AG08396 (cell line): ENCODE measurements at regions not wholly inside any gene's neighbourhood (a gene's known extent, or its start where the extent isn't known, plus 50 kb on each side); places are given as distances from the start of the nearest gene placed in this dataset.

Source experiments
- DNase-seq: peaks from one replicate; pipeline ENCODE4 v3.0.0; 2012; ENCODE audit warnings: low spot score, mixed read lengths

DNA sequence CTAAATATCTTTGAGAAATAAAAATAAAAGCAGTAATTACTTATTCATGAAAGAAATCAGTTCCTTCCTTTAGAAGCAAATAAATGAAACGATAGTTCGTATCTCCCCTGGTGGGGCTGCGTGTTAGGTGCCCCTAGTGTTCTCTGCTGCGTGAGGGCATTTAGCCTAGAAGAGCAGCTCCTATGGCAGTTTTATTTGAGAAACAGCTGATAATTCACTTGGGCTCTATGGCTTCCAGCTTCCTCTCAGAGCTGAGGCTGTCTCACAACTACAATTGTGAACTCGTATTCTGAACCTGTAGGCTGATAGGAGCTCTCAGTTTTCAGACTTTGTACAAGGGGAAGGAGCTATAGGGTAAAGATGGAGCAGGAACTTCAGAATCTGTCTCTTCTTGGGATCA, 540.0 kb upstream of the MAP3K7 start:
- no peak for DNase-seq

DNA sequence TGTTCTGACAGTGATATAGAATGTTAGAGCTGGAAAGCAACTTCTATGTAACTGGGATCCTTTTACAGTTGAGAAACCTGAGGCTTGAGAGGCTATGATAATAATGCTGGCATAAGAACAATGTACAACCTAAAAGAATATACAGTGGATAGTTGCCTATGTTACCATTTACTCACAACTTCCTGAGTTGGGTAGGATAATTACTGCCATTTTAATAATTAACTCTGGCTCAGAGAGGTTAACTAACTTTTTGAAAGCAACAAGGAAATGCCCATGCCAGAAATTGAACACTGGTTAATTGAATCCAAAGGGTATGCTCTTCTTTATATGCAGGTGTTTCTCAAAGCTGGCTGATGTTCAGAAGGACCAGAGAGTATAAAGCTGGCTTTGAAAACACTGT, 530.7 kb upstream of the MAP3K7 start:
- DNase-seq = no peak

DNA sequence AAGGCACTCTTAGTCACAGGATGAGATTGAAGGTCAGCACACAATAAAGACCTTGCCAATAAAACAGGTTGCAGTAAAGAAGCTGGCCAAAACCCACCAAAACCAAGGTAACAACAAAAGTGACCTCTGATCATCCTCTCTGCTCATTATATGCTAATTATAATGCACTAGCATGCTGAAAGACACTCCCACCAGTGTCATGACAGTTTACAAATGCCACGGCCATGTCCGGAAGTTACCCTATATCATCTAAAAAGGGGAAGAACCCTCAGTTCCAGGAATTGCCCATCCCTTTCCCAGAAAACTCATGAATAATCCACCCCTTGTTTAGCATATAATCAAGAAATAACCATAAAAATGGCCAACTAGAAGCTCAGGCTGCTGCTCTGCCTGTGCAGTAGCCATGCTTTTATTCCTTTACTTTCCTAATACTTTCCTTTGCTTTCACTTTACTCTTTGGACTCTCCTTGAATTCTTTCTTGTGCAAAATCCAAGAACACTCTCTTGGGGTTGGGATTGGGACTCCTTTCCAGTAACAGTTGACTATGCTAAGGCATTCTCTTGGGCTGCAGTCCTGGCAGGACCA, 527.3 kb upstream of the MAP3K7 start:
- no peak for DNase-seq

DNA sequence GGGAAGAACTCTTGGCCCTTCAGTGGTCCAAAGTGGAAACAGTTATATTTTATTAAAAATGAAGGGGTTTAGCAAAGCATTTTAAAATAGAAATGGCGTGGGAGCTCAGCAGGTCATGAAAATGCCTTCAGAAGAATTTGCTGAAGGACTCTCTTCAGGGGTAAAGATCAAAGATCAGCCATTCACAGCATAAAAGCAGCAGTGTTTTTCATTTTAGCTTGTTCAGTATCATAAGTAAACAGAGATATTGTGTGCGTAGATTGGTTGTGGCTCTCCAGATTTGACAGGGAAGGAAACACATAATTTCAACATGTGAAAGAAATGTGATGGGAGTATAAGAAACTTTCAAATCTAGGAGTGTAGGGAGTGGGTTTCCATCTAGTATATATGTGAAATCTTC, 519.2 kb upstream of the MAP3K7 start:
- no peak for DNase-seq

DNA sequence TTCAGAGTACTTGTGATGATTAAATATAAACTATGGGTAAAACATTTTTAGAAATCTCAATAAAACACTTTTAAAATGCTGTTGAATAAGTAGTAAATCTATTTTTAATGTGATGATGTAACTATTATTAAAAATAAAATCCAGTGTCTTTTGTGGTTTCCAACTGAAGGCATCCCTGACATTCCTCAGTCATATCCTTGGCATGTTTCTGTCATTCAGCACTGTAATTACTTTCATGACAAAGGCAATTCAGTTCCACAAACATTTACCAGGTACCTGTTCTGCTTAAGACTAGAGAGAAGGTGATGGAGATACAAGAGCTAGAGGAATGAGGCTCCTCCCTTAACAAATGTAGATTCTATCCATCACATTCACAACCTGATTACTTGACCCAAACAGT, 518.7 kb upstream of the MAP3K7 start:
- no peak for DNase-seq

DNA sequence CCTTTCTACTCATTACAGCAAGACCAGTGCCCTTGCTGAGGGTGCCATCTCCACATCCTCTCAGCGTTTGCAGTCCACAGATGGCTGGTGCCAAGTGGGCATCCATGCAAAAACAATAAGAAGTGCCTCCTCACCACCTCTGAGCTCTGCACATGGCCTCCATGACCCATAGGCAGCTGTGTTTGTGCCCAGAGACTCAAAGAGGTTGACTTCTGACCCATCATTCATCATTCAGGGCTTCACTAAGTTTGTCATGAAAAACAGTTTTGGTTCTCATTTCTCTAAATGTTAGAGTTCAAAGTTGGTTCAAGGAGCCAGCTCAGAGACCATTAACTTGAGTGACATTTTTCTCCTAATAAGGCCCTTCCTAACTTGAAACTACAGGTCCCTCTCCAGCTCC, 512.6 kb upstream of the MAP3K7 start:
- DNase-seq = no peak

DNA sequence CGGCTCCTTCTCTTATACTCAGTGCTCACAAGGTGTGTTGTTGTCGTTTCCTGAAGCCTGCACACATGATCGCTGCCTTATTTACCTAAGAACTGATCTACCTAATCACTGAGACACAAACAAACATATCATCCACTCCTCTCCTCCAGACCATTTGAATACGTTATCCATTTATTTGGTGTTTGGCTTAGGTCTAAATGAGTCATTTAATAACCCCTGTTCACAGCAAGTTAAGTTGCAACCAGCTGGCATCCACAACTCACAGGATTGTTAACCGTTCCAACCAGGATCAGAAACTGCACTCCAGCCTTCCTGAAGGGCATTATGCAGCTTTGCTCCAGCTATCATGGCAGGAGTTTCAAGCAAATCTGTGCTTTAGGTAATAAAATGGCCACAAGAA, 511.1 kb upstream of the MAP3K7 start:
- no peak for DNase-seq

DNA sequence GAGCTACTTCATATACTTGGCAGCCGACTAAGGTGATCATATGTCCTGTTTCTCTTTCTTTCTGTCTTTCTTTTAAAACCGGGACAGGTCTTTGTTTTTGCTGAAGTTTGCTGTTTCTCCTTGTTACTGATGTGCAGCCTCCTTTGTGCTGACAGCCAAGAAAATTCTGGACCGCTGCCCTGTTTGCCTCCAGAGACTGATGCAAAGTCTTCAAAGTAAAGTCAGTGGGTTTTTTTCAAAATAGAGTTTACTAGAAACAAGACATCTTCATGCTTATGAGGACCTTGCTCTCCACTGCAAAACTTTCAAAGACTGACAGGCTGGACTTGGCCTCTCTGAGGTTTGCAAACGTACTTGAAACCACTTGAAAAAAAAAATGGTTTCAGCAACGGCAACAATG, 510.5 kb upstream of the MAP3K7 start:
- DNase-seq = no peak

DNA sequence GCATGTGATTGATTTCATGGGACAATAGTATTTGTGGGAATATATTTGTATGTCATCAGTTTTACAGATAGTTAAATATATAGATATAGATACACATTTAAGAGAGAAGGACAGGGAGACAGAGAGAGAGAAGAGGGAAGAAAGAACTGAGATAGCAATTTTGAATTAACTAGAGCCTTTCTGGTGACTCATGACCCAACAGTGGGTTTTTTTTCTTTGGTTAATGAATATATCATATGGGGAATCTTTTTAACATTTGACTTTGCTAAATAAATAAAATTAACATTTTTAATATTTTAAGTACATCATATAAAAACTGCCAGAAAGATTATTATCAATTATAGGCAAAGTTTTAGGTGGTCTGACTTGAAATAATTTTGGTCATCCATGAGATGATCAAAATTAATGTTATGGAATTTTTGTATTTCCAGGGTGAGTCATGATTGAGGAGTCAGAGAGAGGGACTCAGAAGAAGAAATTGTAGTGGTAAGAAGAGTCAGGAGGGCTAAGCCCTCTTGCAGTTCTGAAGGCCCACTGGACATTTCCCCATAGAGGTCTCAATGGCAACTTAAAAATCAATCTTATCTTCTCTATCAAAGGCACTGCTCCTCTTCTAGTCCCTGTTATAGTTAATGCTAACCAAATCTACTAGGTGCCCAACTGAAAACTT, 508.1 kb upstream of the MAP3K7 start:
- no peak for DNase-seq

DNA sequence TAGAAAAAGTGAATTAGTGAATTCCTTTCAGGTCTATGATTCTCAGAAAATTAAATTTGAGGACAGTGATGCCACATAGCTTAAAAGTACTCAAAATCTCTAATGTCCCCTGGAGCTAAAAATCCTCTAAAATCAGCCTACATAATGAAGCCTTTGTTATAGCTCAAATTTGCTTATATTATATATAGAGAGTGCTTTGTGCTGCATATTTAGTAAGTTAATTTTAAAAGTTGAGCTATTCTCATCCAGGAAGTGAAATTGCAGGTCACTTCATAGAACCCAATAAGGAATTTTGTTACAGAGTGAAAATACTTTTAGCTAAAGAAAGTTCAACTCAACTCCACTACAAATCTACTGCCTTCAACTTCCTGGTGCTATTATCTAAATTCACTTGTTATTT, 507.5 kb upstream of the MAP3K7 start:
- no peak for DNase-seq

DNA sequence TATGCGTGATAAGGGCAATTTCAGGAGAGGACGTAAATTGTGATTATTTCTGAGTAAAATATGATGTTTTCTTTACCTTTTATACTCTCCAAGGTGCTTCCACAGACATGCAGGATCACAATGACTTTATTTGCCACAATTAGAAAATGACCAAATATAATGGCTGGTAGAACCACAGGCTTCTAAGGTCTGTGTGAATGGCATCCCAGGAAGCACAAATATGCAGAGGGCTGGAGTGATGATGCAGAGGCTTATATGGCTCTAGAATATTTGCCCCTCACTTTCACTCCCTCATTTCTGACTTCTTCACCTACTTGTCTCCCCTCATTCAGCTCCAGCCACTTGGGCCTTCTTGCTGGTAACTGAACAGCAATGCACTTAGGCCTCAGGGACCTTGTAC, 502.1 kb upstream of the MAP3K7 start:
- DNase-seq = no peak

DNA sequence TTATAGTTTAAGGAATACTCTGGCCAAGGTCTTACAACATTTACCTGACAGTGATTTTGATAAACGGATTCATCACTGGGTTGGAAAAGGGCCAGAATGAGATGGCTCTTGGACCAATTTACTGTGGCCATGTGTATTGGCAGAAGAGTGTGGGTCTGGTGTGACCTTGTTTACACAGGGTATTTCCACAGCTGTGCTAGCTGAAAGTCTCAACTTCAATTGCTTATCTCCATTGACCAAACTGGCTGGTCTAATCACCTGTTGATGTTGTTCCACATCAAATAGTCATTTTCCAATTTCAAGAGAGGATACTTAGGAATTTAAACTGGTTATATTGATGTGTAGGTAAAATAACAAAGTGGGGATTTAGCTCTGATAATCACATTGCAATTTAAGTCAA, 501.6 kb upstream of the MAP3K7 start:
- no peak for DNase-seq

DNA sequence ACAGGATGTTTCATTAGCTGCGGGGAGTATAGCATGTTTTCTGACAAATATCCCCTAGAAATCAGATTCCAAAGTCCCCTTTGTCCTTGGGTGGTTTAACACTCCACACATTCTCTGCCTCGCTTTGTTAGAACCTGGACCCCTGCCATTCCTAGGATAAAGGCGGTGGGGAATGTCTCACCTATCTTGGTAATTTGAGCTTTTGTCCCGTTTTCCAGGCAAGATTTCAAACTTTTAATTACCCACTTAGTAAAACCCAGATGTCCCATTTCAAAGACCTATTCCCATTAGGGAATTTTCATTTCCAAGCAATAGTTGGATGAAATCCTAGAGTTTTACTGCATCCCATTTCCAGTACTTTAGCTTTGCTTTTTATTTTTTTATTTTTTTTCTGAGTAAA, 501.0 kb upstream of the MAP3K7 start:
- DNase-seq = no peak

DNA sequence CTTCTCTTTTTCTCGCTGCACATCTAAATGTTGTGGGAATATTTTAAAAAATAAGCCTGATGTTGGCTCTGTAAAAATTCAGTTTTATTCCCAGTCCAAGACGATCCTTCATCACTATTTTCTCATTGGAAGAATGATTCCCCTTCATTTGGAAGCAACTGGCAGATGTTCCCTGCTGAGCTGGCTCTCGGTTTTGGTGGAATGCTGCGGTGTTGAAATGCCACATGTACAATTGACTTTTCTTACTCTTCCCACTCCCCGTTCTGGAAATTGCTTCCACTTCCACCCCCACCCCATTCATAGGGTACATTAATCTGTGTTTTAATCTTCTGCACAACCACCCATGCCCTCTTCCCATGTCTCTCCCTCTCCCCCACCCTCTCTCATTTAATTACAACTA, 496.3 kb upstream of the MAP3K7 start:
- DNase-seq = no peak

DNA sequence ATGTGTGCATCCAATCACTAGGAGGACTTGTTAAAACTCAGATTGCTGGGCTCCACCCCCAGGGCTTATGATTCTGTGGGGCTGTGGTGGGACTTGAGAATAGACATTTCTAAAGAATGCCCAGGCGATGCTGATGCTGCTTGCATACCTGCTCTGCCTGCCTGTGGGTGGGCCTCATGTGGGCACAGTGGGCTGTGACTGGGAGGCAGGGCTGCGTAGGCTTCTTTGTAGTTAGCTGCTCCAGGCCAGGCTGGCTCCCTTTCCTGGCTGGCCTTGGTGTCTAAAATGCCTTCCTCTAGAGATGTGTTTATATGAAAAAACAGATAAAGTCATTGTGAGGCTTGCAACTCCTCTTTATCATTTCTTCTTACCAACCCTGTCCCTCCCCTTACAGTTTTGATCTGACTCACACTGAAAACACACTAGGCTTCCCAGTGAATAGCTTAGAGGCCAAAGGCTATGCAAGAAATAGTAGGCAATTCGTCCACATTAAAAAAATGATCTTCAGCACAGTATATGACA, 495.5 kb upstream of the MAP3K7 start:
- no peak for DNase-seq

DNA sequence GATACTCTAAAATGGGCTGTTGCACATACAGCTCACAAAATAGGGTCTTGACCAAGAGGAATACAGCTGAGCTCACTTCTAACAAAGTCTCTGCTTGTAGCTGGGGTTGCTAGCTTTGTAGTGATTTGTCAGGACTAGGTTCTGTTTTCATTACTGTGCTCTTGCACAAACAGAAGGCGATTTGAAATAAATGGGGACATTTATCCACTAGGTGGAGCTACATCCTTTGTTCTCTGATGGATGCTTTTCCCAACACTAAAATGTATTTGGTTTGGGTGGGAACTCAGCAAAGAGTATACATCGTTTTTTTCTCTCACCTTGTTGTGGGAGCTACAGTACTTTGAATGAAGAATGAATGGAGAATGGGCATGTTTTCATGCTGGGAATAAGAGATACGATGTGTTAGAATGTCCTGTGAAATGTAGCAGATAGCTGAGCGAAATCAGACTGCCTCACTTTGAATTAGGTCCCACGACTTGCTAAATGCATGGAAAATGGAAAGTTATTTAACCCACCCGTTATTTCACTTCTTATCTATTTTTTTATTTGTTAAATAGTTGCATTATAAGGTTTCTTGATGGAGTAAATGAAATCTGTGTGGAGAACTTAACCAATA, 494.7 kb upstream of the MAP3K7 start:
- DNase-seq = peak; percentile 32

DNA sequence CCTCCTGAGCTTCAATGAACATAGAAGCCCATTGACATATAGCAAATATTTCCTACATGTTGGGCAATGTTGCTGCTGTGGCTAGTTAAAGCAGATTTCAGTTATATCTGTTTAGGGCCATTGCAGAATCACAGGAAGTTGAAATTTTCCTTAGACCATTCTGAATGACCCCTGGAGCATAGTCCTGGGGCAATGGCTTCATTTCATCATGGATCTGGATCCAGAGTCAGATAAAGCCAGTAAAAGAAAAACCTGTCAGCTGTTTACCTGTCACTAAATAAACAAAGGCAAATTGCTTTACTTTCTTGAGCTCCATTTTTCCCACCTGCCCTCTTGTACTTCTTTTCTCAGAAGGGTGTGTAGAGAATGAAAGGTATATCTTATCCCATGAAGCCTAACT, 494.0 kb upstream of the MAP3K7 start:
- DNase-seq = no peak

DNA sequence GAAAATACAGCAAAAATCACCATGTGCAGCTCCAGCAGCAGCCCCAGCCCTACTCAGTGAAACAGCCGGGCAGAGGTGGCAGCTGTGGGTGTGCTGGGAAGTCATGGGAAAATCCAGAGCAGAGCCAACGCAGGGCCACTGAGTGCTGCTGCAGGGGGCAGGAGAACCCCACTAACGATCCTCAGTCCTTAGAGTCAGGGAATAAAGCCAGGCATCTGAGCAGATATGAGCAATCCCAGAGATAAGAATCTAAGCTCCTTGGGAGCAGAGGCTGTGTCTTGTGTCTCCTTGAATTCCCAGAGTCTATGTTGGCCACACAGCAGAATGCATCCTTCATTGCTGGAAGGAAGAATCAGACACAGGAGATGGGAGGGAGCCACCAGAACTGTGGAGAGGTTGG, 493.1 kb upstream of the MAP3K7 start:
- no peak for DNase-seq

DNA sequence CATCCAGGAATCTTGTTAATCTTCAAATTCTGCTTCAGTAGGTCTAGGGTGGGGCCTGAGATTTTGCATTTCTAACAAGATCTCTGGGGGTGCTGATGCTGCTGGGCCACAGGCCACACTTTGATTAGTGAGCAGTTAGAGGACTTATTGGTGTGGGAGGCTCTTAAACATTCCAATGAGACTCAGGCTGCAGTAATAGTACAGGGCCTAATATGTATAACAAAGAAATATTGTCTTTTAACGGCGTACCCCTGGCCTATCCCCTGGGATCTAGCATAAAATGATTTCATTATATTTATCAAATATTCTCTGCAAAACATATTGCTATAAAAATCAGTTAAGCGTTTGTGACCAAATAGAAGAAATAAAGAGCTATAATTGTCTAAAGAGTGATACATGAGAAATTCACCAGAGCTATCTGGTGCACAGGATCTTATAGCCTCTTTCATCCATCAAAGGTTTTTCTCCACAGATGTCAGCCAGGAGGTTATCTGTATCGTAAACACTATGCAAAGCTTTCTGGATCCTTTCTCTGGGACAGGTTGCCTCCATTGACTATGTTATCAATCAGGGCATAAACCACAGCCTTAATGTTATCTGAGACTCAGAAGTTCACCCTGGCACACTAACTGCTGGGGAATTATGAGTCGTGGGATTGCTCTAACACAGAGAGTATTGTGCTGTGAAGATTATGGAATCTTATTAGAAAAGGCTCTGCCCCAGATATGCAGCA, 488.5 kb upstream of the MAP3K7 start:
- DNase-seq = no peak

DNA sequence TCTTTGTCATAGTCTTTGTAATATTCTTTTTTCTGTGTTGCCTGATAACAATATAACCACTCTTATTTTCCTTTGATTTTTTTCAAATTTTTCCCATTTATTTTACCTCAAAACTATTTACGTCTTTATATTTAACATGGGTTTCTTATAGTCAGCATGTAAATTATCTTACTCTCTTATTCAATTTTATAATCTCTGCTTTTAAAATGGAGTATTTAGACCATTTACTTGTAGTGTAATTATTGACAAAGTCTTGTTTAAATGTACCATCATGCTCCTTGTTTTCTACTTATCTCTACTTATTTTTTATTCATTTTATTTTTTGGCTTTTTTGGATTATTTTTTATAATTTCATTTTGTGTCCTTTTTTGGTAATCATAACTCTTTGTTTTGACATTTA, 476.5 kb upstream of the MAP3K7 start:
- no peak for DNase-seq

DNA sequence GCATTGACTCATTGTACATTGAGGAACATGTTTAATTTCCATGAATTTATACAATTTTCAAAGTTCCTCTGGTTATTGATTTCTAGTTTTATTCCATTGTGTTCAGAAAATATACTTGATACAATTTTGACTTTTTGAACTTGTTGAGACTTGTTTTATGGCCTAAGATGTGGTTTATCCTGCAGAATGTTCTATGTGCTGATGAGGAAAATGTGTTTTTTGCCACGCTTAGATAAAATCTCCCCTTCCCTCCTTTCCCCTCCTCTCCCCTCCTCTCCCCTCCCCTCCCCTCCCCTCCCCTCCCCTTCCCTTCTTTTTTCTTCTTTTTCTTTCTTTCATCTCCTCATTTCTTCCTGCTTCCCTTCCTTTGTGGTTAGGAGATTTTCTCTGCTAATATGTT, 470.8 kb upstream of the MAP3K7 start:
- DNase-seq = no peak

DNA sequence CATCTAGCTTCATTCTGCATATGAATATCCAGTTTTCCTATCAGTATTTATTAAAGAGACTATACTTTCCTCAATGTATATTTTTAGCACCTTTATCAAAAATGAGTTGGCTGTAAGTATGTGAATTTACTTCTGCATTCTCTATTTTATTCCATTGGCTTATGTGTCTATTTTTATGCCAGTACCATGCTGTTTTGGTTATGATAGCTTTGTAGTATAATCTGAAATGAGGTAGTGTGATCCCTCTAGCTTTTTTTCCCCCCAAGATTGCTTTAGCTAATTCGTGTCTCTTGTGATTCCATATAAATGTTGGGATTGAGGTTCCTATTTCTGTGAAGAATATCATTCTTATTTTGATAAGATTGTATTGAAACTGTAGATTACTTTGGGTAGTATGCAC, 469.1 kb upstream of the MAP3K7 start:
- DNase-seq = no peak
